ENCODE measurements at regions not wholly inside any gene's neighbourhood (a gene's known extent, or its start where the extent isn't known, plus 50 kb on each side); places are given as distances from the start of the nearest gene placed in this dataset.

DNA sequence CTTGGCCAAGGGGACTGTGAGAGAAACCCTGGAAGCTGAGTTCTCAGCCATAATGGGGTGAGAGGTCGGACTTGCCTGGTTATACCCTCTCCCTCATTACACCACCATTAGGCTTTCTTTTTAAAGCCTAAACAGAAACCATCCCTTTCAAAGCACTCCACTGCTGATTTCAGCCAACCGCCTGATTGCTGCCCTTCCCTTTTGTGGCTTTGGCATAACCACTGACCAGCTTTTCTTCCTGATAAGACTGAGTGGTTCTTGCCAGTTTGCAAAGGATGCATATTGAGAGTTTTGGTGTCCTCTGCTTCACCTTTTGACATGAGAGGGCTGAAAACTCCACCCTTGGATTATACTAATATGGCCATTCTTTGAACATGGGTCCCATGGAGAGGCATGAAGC is 308.2 kb upstream of the GOT2 start:
- TF ChIP-seq, protein P1, sequence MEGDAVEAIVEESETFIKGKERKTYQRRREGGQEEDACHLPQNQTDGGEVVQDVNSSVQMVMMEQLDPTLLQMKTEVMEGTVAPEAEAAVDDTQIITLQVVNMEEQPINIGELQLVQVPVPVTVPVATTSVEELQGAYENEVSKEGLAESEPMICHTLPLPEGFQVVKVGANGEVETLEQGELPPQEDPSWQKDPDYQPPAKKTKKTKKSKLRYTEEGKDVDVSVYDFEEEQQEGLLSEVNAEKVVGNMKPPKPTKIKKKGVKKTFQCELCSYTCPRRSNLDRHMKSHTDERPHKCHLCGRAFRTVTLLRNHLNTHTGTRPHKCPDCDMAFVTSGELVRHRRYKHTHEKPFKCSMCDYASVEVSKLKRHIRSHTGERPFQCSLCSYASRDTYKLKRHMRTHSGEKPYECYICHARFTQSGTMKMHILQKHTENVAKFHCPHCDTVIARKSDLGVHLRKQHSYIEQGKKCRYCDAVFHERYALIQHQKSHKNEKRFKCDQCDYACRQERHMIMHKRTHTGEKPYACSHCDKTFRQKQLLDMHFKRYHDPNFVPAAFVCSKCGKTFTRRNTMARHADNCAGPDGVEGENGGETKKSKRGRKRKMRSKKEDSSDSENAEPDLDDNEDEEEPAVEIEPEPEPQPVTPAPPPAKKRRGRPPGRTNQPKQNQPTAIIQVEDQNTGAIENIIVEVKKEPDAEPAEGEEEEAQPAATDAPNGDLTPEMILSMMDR (conservative IDR thresholded peaks at IDR 0.05) = no peak
- TF ChIP-seq ZFX (IDR thresholded peaks at IDR 0.05) = no peak
